ENCODE measurements at regions not wholly inside any gene's neighbourhood (a gene's known extent, or its start where the extent isn't known, plus 50 kb on each side); places are given as distances from the start of the nearest gene placed in this dataset.

DNA sequence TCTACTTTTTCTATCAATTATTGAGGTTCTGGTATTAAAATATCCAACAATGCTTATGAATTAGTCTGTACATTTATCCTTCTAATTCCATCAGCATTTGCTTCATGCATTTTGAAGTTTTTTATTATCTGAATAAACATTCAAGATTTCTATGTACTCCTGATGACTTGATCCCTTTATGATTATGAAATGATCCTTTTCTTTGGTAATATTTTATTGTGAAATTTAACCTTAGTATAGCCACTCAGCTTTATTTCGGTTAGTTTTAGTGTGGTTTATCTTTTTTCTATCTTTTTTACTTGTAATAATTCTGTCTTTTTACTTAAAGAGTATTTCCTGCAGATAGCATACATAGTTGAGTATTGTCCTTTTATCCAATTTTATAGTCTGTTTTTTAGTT is 106.6 kb downstream of the SNAPC1 start:
- TF ChIP-seq, protein P1, sequence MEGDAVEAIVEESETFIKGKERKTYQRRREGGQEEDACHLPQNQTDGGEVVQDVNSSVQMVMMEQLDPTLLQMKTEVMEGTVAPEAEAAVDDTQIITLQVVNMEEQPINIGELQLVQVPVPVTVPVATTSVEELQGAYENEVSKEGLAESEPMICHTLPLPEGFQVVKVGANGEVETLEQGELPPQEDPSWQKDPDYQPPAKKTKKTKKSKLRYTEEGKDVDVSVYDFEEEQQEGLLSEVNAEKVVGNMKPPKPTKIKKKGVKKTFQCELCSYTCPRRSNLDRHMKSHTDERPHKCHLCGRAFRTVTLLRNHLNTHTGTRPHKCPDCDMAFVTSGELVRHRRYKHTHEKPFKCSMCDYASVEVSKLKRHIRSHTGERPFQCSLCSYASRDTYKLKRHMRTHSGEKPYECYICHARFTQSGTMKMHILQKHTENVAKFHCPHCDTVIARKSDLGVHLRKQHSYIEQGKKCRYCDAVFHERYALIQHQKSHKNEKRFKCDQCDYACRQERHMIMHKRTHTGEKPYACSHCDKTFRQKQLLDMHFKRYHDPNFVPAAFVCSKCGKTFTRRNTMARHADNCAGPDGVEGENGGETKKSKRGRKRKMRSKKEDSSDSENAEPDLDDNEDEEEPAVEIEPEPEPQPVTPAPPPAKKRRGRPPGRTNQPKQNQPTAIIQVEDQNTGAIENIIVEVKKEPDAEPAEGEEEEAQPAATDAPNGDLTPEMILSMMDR (IDR thresholded peaks at IDR 0.05; ENCODE audit: insufficient read depth, missing control alignments): no peak
- FAIRE-seq: no peak
- no peak for DNase-seq (ENCODE audit: insufficient read length, low spot score)

DNA sequence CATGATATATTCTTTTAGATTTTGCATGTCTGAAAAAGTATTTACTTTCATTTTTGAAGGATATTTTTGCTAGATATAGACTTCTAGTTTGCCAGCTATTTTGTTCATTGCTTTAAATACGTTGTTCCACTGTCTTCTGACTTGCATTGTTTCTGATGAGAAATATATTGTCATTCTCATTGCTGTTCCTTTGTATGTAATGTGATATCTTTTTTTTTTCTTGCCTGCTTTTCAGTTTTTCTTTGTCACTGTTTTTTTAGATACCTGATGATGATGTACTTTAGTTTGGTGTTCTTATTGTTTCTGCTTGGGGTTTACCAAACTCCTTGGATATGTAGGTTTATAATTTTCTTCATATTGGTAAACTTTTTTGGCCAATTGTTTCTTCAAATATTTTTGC is 107.9 kb downstream of the SNAPC1 start:
- no peak for DNase-seq (ENCODE audit: insufficient read length, low spot score)
- no peak for FAIRE-seq
- TF ChIP-seq, protein P1 (IDR thresholded peaks at IDR 0.05; ENCODE audit: insufficient read depth, missing control alignments): no peak

DNA sequence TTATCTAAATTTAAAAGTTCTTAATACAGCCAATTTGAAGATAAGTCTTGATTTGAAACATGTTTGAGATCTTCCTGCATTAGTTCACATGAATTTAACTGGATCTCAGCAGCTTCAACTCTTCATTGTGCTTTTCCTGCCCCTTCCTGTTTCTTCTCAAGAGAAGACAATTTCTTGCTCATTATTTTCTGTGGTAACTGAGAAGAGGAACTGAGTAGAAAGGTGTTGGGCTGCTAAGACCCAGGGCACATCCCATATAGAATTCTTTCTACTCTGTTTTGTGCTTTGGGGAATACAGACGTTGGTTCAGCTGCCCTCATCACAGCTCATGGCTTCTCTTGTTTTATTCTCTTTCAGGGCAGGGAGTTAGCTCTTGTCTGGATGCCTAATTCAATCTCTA is 110.2 kb downstream of the SNAPC1 start:
- DNase-seq (ENCODE audit: insufficient read length, low spot score) (no peak), FAIRE-seq (no peak)
- TF ChIP-seq, protein P1 (IDR thresholded peaks at IDR 0.05; ENCODE audit: insufficient read depth, missing control alignments): no peak

DNA sequence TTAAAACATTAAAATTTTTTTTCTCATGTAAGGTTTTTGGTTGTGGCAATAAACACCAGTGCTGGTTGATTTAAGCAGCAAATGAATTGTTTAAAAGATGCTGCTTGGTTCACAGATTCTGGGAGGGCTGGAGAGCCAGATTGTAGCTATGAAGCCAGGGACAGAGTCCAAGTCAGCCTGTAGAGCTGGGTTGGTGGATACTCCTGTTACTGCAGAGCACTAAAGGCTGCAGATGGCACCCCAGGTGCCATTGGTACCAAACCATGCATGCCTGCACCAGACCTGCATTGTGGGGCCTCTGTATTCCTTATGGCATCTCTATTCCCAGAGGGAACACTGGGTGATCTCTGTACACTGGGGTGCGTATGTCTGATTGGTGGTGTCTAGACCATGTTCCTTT is 113.3 kb downstream of the SNAPC1 start:
- DNase-seq (ENCODE audit: insufficient read length, low spot score) (no peak), FAIRE-seq (no peak)
- TF ChIP-seq, protein P1 (IDR thresholded peaks at IDR 0.05; ENCODE audit: insufficient read depth, missing control alignments): no peak

DNA sequence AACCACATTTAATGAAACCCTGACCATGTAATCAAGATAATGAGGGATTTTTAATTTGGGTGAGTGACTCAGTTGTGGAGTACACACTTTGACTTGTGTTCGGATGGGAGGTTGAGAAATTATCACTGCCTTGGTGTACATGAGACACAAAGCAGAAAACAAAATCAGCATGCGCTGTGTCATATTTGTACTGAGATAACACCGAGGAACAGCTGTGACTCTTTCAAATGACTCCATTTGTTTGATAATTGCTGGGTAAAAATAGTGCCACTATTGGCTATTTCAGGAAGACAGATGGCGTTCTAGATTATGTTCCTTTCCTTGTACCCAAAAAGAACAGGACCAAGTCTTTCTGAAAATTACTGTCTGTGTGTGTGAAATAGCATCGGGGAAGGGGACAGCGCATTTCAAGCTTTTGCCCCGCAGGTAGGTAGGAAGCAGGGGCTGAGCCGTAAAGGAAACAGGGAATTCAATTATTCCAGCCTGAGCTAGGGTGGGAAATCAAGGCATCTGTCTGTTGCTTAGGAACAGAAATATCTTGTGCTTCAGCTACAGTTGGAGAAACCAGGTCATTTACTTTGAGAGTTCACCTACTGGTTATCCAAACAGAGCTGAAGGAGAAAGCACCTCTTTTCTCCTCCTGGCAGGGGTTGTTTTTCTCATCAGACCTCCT is 114.3 kb downstream of the SNAPC1 start:
- no peak for FAIRE-seq
- no peak for DNase-seq (ENCODE audit: insufficient read length, low spot score)
- TF ChIP-seq, protein P1 (IDR thresholded peaks at IDR 0.05; ENCODE audit: insufficient read depth, missing control alignments): no peak

DNA sequence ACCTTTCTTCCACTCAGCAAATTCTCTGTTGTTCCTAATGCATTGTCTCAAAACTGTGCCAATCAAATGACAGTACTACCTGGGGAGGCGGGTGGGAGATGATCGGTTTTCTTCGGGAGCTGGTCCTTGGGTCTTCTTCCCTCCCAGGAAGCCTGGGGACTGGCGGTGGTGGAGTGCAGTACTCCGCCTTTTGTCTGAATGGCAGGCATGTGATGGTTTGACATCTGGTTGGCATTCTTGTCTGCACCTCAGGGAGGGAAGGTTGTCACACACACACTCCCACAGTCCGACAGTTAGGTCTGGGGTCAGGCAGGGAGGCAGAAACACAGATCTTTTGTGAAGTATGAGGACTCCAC is 114.8 kb downstream of the SNAPC1 start:
- FAIRE-seq: no peak
- TF ChIP-seq, protein P1 (IDR thresholded peaks at IDR 0.05; ENCODE audit: insufficient read depth, missing control alignments): no peak
- DNase-seq (ENCODE audit: insufficient read length, low spot score): no peak

DNA sequence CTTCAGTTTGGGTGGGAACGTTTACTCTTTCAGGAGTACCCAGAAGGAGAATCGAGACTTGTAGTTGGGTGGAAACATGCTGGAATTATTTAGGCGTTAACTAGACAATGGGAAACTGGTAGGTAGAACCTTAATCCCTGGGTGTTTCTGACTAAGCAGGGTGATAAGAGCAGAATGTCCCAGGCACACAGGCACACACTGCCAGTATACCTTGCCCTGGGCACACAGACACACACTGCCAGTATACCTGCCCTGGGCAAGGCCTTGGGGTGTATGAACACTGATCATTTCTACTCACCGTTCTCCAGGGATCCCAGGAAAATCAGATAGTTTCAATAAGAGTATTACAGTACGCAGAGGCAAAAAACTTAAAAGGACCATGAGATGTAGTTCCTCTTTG is 115.5 kb downstream of the SNAPC1 start:
- no peak for DNase-seq (ENCODE audit: insufficient read length, low spot score)
- TF ChIP-seq, protein P1 (IDR thresholded peaks at IDR 0.05; ENCODE audit: insufficient read depth, missing control alignments): no peak
- FAIRE-seq: no peak
